Caki2 (cell line): ENCODE measurements at regions not wholly inside any gene's neighbourhood (a gene's known extent, or its start where the extent isn't known, plus 50 kb on each side); places are given as distances from the start of the nearest gene placed in this dataset.
A peak's percentile ranks its signal among the peaks of the same experiment; 100 is the strongest.

Experiments used
- DNase-seq: peaks from one replicate; pipeline ENCODE4 v3.0.0-alpha.2; 2015; ENCODE audit warnings: low read depth
- in situ Hi-C: cut with HindIII; loops from 2 replicates; pipeline ENCODE4 v1.10.0; 2016; ENCODE audit warnings: low sequenced_read_pairs, low pct_unique_long_range_greater_than_20kb, mixed read lengths

- no peak for DNase-seq
- in situ Hi-C loops: no loop called here
Observed at GRCh38 chr13:74867460-74867859, 614.5 kb downstream of the TBC1D4 start.

- in situ Hi-C loops: no loop called here
Observed at GRCh38 chr13:74866101-74866500, 615.9 kb downstream of the TBC1D4 start.

GRCh38 chr13:74865656-74866055 lies 616.3 kb downstream of the TBC1D4 start:
- in situ Hi-C loops: no loop called here
- DNase-seq: no peak

More at GRCh38 chr13:74866101-74866500, 615.9 kb downstream of the TBC1D4 start:
- no peak for DNase-seq

GRCh38 chr13:74860789-74861188 lies 621.2 kb downstream of the TBC1D4 start:
- in situ Hi-C loops: no loop called here
- DNase-seq: no peak

DNA sequence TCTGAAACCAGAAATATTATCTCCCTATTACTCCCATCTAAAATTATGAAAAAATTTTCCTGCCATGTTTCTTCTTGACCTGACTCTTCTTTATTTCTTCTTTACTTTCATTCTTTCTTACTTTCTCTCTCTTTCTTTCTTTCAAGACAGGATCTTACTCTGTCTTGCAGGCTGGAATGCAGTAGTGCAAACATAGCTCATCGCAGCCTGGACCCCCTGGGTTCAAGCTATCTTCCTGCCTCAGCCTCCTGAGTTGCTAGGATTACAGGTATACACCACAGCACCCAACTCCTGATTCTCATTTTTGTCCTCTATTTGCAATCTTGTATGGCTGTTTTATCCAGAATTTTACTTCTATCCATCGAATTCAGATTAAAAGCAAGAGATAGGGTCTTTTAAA lies 631.1 kb downstream of the TBC1D4 start:
- in situ Hi-C loops: no loop called here

GRCh38 chr13:74847966-74848365 lies 634.0 kb downstream of the TBC1D4 start:
- in situ Hi-C loops: no loop called here
- no peak for DNase-seq

More for the DNA sequence above, 631.1 kb downstream of the TBC1D4 start:
- no peak for DNase-seq

GRCh38 chr13:74845806-74846205 lies 636.2 kb downstream of the TBC1D4 start:
- in situ Hi-C loops: no loop called here
- no peak for DNase-seq

- DNase-seq: no peak
- in situ Hi-C loops: no loop called here
Observed at GRCh38 chr13:74841651-74842050, 640.3 kb downstream of the TBC1D4 start.

DNA sequence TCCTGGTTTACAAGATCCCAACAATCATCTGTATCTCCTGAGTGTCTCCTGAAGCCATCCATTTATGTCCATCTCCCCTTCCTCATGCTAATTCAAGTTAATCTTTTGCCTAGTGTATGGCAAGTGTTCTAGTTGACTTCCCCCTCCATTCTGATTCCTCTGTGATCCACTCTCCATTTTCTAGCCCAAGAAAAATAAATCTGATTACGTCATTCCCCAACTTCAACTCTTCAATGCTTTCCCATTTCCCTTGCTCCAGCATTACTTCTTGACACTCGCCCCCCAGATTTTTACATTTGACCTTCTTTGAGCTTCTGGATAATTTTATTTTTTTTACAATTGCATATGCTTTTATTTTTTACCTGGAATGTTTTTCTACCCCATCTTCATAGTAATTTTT lies 640.8 kb downstream of the TBC1D4 start:
- in situ Hi-C loops: no loop called here

GRCh38 chr13:74839656-74840055 lies 642.3 kb downstream of the TBC1D4 start:
- in situ Hi-C loops: no loop called here

More for the DNA sequence above, 640.8 kb downstream of the TBC1D4 start:
- no peak for DNase-seq

GRCh38 chr13:74838096-74838495 lies 643.9 kb downstream of the TBC1D4 start:
- no peak for DNase-seq
- in situ Hi-C loops: no loop called here

More at GRCh38 chr13:74839656-74840055, 642.3 kb downstream of the TBC1D4 start:
- DNase-seq: no peak

GRCh38 chr13:74836628-74837027 lies 645.3 kb downstream of the TBC1D4 start:
- DNase-seq: no peak
- in situ Hi-C loops: no loop called here

GRCh38 chr13:74835579-74835978 lies 646.4 kb downstream of the TBC1D4 start:
- in situ Hi-C loops: no loop called here
- DNase-seq: no peak

DNA sequence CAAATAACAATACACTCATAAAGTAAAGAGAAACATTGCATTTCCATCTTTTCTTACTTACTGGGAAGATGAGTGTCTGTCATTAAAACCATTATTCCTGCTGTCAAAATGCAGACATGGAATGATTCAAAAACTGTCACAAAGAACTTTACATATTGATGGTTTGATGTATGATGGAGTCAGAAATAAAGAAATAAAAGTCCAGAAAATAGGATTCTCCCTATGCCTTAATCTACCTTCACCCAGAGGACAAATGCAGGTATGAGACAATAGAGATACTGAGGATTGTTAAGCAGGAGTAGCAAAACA lies 656.1 kb downstream of the TBC1D4 start:
- DNase-seq: no peak
- in situ Hi-C loops: no loop called here

GRCh38 chr13:74825152-74825937 lies 656.6 kb downstream of the TBC1D4 start:
- peak; percentile 1 for DNase-seq

DNA sequence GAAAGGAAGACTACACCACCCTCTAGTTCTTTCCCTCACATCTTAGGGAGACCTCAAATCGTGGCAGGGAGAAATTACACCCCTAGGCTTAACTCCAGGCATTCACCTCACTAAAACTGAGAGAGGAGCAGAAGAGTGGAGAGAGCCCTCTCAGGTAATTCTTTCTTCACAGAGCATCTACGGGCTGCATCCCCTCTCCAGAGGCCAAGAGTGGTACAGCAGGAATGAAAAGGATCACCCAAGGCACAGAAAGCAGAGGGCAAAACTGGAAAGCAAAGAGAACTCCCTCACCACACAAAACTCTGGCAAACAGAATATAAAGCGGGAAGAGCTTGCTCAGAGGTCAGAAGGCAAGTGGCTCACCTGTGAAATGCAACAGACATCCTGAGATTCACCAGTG lies 661.2 kb downstream of the TBC1D4 start:
- in situ Hi-C loops: no loop called here
- no peak for DNase-seq

More at GRCh38 chr13:74825152-74825937, 656.6 kb downstream of the TBC1D4 start:
- in situ Hi-C loops: no loop called here

- no peak for DNase-seq
- in situ Hi-C loops: no loop called here
Observed at GRCh38 chr13:74819549-74819948, 662.4 kb downstream of the TBC1D4 start.

GRCh38 chr13:74816737-74817136 lies 665.2 kb downstream of the TBC1D4 start:
- in situ Hi-C loops: no loop called here
- no peak for DNase-seq

- DNase-seq: no peak
- in situ Hi-C loops: no loop called here
Observed at GRCh38 chr13:74796157-74796556, 662.0 kb upstream of the KLF12 start.

DNA sequence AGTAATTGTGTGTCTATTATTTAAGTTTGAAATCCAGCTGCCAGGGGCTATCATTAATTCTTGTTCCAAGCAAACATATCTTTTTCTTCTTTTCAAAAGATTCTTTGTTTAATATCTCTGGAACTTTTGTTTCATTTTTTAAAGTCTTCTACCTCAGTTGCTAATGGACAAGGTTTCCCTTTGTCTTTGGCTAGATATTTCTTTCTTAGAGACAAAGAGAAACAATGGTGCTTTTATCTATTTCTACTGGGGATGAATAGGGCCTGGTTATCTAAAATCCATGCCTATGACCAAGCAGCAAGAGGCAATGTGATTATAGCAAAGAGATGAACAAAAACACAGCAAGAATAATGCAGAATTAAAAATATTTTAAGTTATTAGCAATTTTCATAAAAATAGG lies 661.3 kb upstream of the KLF12 start:
- in situ Hi-C loops: no loop called here
- DNase-seq: no peak
